Activated CD4-positive, alpha-beta memory T cell treated with anti-CD3 and anti-CD28 coated beads for 36 hours (primary cell): ENCODE measurements at regions not wholly inside any gene's neighbourhood (a gene's known extent, or its start where the extent isn't known, plus 50 kb on each side); places are given as distances from the start of the nearest gene placed in this dataset.

Source experiments
- CTCF ChIA-PET: fragments of 350-600 bp; sonication (Branson Sonifier 250); formaldehyde crosslinking; loops from one replicate; lab custom pipeline; 2021; ENCODE audit warnings: antibody characterized with exemption, inconsistent platforms; lab: Charles Lee
- POLR2A ChIA-PET: fragments of 350-600 bp; sonication (Branson Sonifier 250); formaldehyde crosslinking; loops from one replicate; lab custom pipeline; 2021; ENCODE audit warnings: antibody characterized with exemption; lab: Charles Lee
- DNase-seq: peaks from one replicate; pipeline ENCODE4 v3.0.0-alpha.2; 2020
- H3K27ac Mint-ChIP-seq: one replicate; pipeline ENCODE4 v1.8.0; 2021; ENCODE audit warnings: mixed read lengths
- H3K27me3 Mint-ChIP-seq: one replicate; pipeline ENCODE4 v1.8.0; 2021; ENCODE audit warnings: mixed read lengths
- H3K36me3 Mint-ChIP-seq: one replicate; pipeline ENCODE4 v1.8.0; 2021; ENCODE audit warnings: mixed read lengths
- H3K4me1 Mint-ChIP-seq: one replicate; pipeline ENCODE4 v1.8.0; 2021; ENCODE audit warnings: low read depth, mixed read lengths
- H3K4me3 Mint-ChIP-seq: one replicate; pipeline ENCODE4 v1.8.0; 2021; ENCODE audit warnings: mild to moderate bottlenecking, mixed read lengths
- H3K9me3 Mint-ChIP-seq: one replicate; pipeline ENCODE4 v1.8.0; 2021; ENCODE audit warnings: mixed read lengths
- intact Hi-C: fragments of 100-400 bp; cut with micrococcal nuclease; formaldehyde crosslinking; loops from one replicate; pipeline ENCODE4 v1.15.1; 2023

- H3K9me3 Mint-ChIP-seq, result no peaks in the 10 kb centered on the region
- no peaks in the 10 kb centered on the region for H3K4me1 Mint-ChIP-seq
- no peaks in the 10 kb centered on the region for H3K36me3 Mint-ChIP-seq
- no peaks in the 10 kb centered on the region for H3K27me3 Mint-ChIP-seq
- intact Hi-C loops, result no loop called here
- POLR2A ChIA-PET, result no interaction called here
- H3K27ac Mint-ChIP-seq, result no peak overlapping the region
- no peak overlapping the region for H3K4me3 Mint-ChIP-seq
- CTCF ChIA-PET, result no interaction called here
- no peak for DNase-seq
These were observed 1452.7 kb upstream of the TENM3 start for GRCh38 chr4:180790471-180790870.

- Mint-ChIP-seq H3K27ac (no peak overlapping the region), H3K9me3 (no peaks in the 10 kb centered on the region), H3K4me1 (no peaks in the 10 kb centered on the region), H3K27me3 (no peaks in the 10 kb centered on the region), H3K4me3 (no peak overlapping the region), H3K36me3 (no peaks in the 10 kb centered on the region)
- intact Hi-C loops, result no loop called here
- no peak for DNase-seq
- ChIA-PET CTCF (no interaction called here), POLR2A (no interaction called here)
These were observed 1450.7 kb upstream of the TENM3 start for GRCh38 chr4:180792541-180792940.

GRCh38 chr4:180794333-180794732 is 1448.9 kb upstream of the TENM3 start:
- Mint-ChIP-seq H3K4me3 (no peak overlapping the region), H3K27ac (no peak overlapping the region), H3K36me3 (no peaks in the 10 kb centered on the region), H3K9me3 (no peaks in the 10 kb centered on the region), H3K4me1 (no peaks in the 10 kb centered on the region), H3K27me3 (no peaks in the 10 kb centered on the region)
- no peak for DNase-seq
- intact Hi-C loops, result no loop called here
- POLR2A ChIA-PET, result no interaction called here
- CTCF ChIA-PET, result no interaction called here

GRCh38 chr4:180798036-180798577 is 1445.1 kb upstream of the TENM3 start:
- Mint-ChIP-seq H3K4me1 (no peaks in the 10 kb centered on the region), H3K27ac (no peak overlapping the region), H3K36me3 (no peaks in the 10 kb centered on the region), H3K27me3 (no peaks in the 10 kb centered on the region), H3K9me3 (peaks cover 1% of the 10 kb centered on the region), H3K4me3 (no peak overlapping the region)
- no peak for DNase-seq
- ChIA-PET POLR2A (no interaction called here), CTCF (no interaction called here)
- intact Hi-C loops, result no loop called here

GRCh38 chr4:180799798-180800197 is 1443.4 kb upstream of the TENM3 start:
- peaks cover 5% of the 10 kb centered on the region for H3K9me3 Mint-ChIP-seq
- H3K4me1 Mint-ChIP-seq, result no peaks in the 10 kb centered on the region
- no peak overlapping the region for H3K27ac Mint-ChIP-seq
- intact Hi-C loops, result no loop called here
- H3K4me3 Mint-ChIP-seq, result no peak overlapping the region
- H3K27me3 Mint-ChIP-seq, result no peaks in the 10 kb centered on the region
- CTCF ChIA-PET, result no interaction called here
- POLR2A ChIA-PET, result no interaction called here
- DNase-seq, result no peak
- no peaks in the 10 kb centered on the region for H3K36me3 Mint-ChIP-seq

- Mint-ChIP-seq H3K4me3 (no peak overlapping the region), H3K9me3 (peaks cover 5% of the 10 kb centered on the region)
- POLR2A ChIA-PET, result no interaction called here
These were observed 1438.1 kb upstream of the TENM3 start for GRCh38 chr4:180805101-180805500.

GRCh38 chr4:180808862-180809261 is 1434.3 kb upstream of the TENM3 start:
- no peaks in the 10 kb centered on the region for H3K9me3 Mint-ChIP-seq
- intact Hi-C loops, result no loop called here
- H3K36me3 Mint-ChIP-seq, result no peaks in the 10 kb centered on the region
- DNase-seq, result no peak
- CTCF ChIA-PET, result no interaction called here
- no peak overlapping the region for H3K27ac Mint-ChIP-seq
- POLR2A ChIA-PET, result no interaction called here
- no peaks in the 10 kb centered on the region for H3K4me1 Mint-ChIP-seq
- no peak overlapping the region for H3K4me3 Mint-ChIP-seq
- no peaks in the 10 kb centered on the region for H3K27me3 Mint-ChIP-seq

More at GRCh38 chr4:180805101-180805500, 1438.1 kb upstream of the TENM3 start:
- no peaks in the 10 kb centered on the region for H3K4me1 Mint-ChIP-seq
- H3K36me3 Mint-ChIP-seq, result no peaks in the 10 kb centered on the region
- CTCF ChIA-PET, result no interaction called here
- no peak overlapping the region for H3K27ac Mint-ChIP-seq
- H3K27me3 Mint-ChIP-seq, result no peaks in the 10 kb centered on the region
- no peak for DNase-seq
- intact Hi-C loops, result no loop called here

- Mint-ChIP-seq H3K27me3 (no peaks in the 10 kb centered on the region), H3K4me3 (no peak overlapping the region), H3K27ac (no peak overlapping the region), H3K9me3 (no peaks in the 10 kb centered on the region), H3K36me3 (no peaks in the 10 kb centered on the region), H3K4me1 (no peaks in the 10 kb centered on the region)
- intact Hi-C loops, result no loop called here
- ChIA-PET CTCF (no interaction called here), POLR2A (no interaction called here)
- DNase-seq, result no peak
These were observed 1433.8 kb upstream of the TENM3 start for GRCh38 chr4:180809439-180809838.

GRCh38 chr4:180810581-180810980 is 1432.6 kb upstream of the TENM3 start:
- Mint-ChIP-seq H3K4me1 (no peaks in the 10 kb centered on the region), H3K36me3 (no peaks in the 10 kb centered on the region), H3K27me3 (no peaks in the 10 kb centered on the region), H3K27ac (no peak overlapping the region), H3K9me3 (no peaks in the 10 kb centered on the region), H3K4me3 (no peak overlapping the region)
- intact Hi-C loops, result no loop called here
- ChIA-PET POLR2A (no interaction called here), CTCF (no interaction called here)
- no peak for DNase-seq

GRCh38 chr4:180811556-180811955 is 1431.6 kb upstream of the TENM3 start:
- no peak overlapping the region for H3K27ac Mint-ChIP-seq
- H3K4me3 Mint-ChIP-seq, result no peak overlapping the region
- no peaks in the 10 kb centered on the region for H3K4me1 Mint-ChIP-seq
- H3K9me3 Mint-ChIP-seq, result no peaks in the 10 kb centered on the region
- no peaks in the 10 kb centered on the region for H3K36me3 Mint-ChIP-seq
- ChIA-PET CTCF (no interaction called here), POLR2A (no interaction called here)
- intact Hi-C loops, result no loop called here
- H3K27me3 Mint-ChIP-seq, result no peaks in the 10 kb centered on the region
- DNase-seq, result no peak

GRCh38 chr4:180812783-180813182 is 1430.4 kb upstream of the TENM3 start:
- no peak for DNase-seq
- intact Hi-C loops, result no loop called here
- Mint-ChIP-seq H3K27me3 (no peaks in the 10 kb centered on the region), H3K36me3 (no peaks in the 10 kb centered on the region), H3K9me3 (no peaks in the 10 kb centered on the region), H3K4me1 (no peaks in the 10 kb centered on the region), H3K4me3 (no peak overlapping the region), H3K27ac (no peak overlapping the region)
- ChIA-PET POLR2A (no interaction called here), CTCF (no interaction called here)

GRCh38 chr4:180814875-180815417 is 1428.3 kb upstream of the TENM3 start:
- no peaks in the 10 kb centered on the region for H3K9me3 Mint-ChIP-seq
- H3K4me1 Mint-ChIP-seq, result no peaks in the 10 kb centered on the region
- CTCF ChIA-PET, result no interaction called here

GRCh38 chr4:180817529-180817928 is 1425.7 kb upstream of the TENM3 start:
- Mint-ChIP-seq H3K4me3 (no peak overlapping the region), H3K27ac (no peak overlapping the region), H3K4me1 (no peaks in the 10 kb centered on the region), H3K36me3 (no peaks in the 10 kb centered on the region), H3K9me3 (no peaks in the 10 kb centered on the region), H3K27me3 (no peaks in the 10 kb centered on the region)
- ChIA-PET POLR2A (no interaction called here), CTCF (no interaction called here)
- intact Hi-C loops, result no loop called here
- no peak for DNase-seq

More at GRCh38 chr4:180814875-180815417, 1428.3 kb upstream of the TENM3 start:
- POLR2A ChIA-PET, result no interaction called here
- intact Hi-C loops, result no loop called here
- H3K27me3 Mint-ChIP-seq, result no peaks in the 10 kb centered on the region
- no peak for DNase-seq
- H3K4me3 Mint-ChIP-seq, result no peak overlapping the region
- H3K36me3 Mint-ChIP-seq, result no peaks in the 10 kb centered on the region
- H3K27ac Mint-ChIP-seq, result no peak overlapping the region
